ENCODE measurements at regions not wholly inside any gene's neighbourhood (a gene's known extent, or its start where the extent isn't known, plus 50 kb on each side); places are given as distances from the start of the nearest gene placed in this dataset.

DNA sequence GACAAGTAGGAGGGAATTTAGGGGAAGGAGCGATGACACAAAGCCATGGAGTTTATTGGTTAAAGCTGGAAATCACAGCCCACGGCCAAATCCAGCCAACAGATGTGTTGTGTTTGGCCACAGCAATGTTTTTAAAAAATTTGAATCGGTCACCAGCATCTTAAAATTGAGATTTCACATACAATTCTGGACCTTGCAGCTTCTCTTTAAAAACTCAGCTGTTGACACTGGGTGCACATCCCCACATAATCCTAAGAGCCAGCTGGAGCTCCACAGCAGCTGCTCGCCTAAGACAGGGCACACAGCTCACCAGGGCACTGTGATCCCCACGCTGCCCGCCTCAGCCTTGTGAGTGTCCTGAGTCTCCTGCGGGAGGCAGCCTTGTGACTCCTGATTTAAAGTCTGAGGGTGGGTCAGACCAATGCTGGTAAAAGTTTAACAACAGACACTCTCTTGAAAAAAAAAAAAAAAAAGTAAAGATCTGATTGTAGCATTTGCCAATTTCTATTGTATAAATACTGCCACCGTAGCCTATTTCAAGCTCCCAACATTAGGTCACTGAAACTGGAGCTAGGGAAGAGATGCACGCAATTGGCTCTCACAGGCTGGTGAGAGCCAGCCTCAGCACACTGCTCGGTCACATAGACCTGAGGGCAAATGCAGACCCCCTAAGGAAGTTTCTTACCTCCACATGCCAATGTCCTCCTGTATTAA, 124.8 kb downstream of the HSD17B3 start:
- no peaks in the 10 kb centered on the region for H3F3A ChIP-seq (ENCODE audit: insufficient read depth, low read length)
- no peak overlapping the region for H2AFZ ChIP-seq (ENCODE audit: low read length)
- no peaks in the 10 kb centered on the region for H3K9me3 ChIP-seq (ENCODE audit: low read length)
- no peaks in the 10 kb centered on the region for H3K4me1 ChIP-seq (ENCODE audit: insufficient read depth, low read length, severe bottlenecking)
- TF ChIP-seq CTCF (IDR thresholded peaks at IDR 0.05; ENCODE audit: low read length) (no peak), EZH2 (IDR thresholded peaks at IDR 0.05; ENCODE audit: borderline replicate concordance, low read length) (no peak)
- H3K27ac ChIP-seq (ENCODE audit: low read depth, low read length, poor library complexity, severe bottlenecking) = no peak overlapping the region
- peaks cover 2% of the 10 kb centered on the region; the same call in 1 of the 2 replicates for H3K27me3 ChIP-seq (ENCODE audit: insufficient read depth, low read length)
- H3K36me3 ChIP-seq (ENCODE audit: insufficient read depth, low read length) = no peaks in the 10 kb centered on the region
- H3K9me2 ChIP-seq (ENCODE audit: low read depth, low read length) = no peaks in the 10 kb centered on the region
- H4K20me1 ChIP-seq (ENCODE audit: insufficient read depth, low read length) = no peaks in the 10 kb centered on the region
- no peak overlapping the region for H3K4me3 ChIP-seq (ENCODE audit: low read depth, low read length, poor library complexity, severe bottlenecking)
- H3K4me2 ChIP-seq (ENCODE audit: low read length) = no peak overlapping the region
- no peaks in the 10 kb centered on the region for H3K79me2 ChIP-seq (ENCODE audit: insufficient read depth, low read length)
- H3K9ac ChIP-seq (ENCODE audit: low read length) = no peak overlapping the region

DNA sequence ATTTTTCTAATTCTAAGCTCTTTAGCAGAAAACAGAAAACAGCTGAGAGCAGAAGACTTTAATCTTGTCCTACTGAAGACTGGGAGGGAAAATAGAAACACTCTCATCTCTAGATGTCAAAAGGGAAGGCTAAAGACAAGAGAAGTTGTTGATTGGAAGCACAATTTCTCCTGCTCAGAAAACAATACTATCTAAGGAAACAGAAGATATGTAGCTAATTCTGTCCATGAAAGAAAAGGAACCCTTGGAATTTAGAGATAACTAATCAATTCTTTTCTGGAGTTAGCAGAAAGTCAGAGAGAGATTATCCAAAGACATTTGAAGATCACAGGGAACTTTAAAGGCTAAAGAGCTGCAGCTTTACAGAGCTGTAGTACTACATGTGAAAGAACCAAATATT, 126.2 kb downstream of the HSD17B3 start:
- H4K20me1 ChIP-seq (ENCODE audit: insufficient read depth, low read length) = no peaks in the 10 kb centered on the region

GRCh38 chr9:96175001-96175400, 127.0 kb downstream of the HSD17B3 start:
- Histone ChIP-seq H4K20me1 (ENCODE audit: insufficient read depth, low read length) (no peaks in the 10 kb centered on the region), H3K9me2 (ENCODE audit: low read depth, low read length) (no peaks in the 10 kb centered on the region), H3K36me3 (ENCODE audit: insufficient read depth, low read length) (no peaks in the 10 kb centered on the region), H2AFZ (ENCODE audit: low read length) (no peak overlapping the region), H3K4me2 (ENCODE audit: low read length) (no peak overlapping the region), H3K9me3 (ENCODE audit: low read length) (no peaks in the 10 kb centered on the region), H3F3A (ENCODE audit: insufficient read depth, low read length) (no peaks in the 10 kb centered on the region), H3K4me1 (ENCODE audit: insufficient read depth, low read length, severe bottlenecking) (no peaks in the 10 kb centered on the region), H3K27ac (ENCODE audit: low read depth, low read length, poor library complexity, severe bottlenecking) (no peak overlapping the region), H3K27me3 (ENCODE audit: insufficient read depth, low read length) (peaks cover 7% of the 10 kb centered on the region; the same call in 1 of the 2 replicates), H3K4me3 (ENCODE audit: low read depth, low read length, poor library complexity, severe bottlenecking) (no peak overlapping the region), H3K9ac (ENCODE audit: low read length) (no peak overlapping the region), H3K79me2 (ENCODE audit: insufficient read depth, low read length) (no peaks in the 10 kb centered on the region)
- no peak for TF ChIP-seq EZH2 (IDR thresholded peaks at IDR 0.05; ENCODE audit: borderline replicate concordance, low read length)

More for the DNA sequence above, 126.2 kb downstream of the HSD17B3 start:
- no peak overlapping the region for H3K27ac ChIP-seq (ENCODE audit: low read depth, low read length, poor library complexity, severe bottlenecking)
- no peak for TF ChIP-seq CTCF (IDR thresholded peaks at IDR 0.05; ENCODE audit: low read length)
- no peak for TF ChIP-seq EZH2 (IDR thresholded peaks at IDR 0.05; ENCODE audit: borderline replicate concordance, low read length)
- no peaks in the 10 kb centered on the region for H3F3A ChIP-seq (ENCODE audit: insufficient read depth, low read length)
- H3K79me2 ChIP-seq (ENCODE audit: insufficient read depth, low read length) = no peaks in the 10 kb centered on the region
- no peak overlapping the region for H3K9ac ChIP-seq (ENCODE audit: low read length)
- peaks cover 7% of the 10 kb centered on the region; the same call in 1 of the 2 replicates for H3K27me3 ChIP-seq (ENCODE audit: insufficient read depth, low read length)
- H3K4me3 ChIP-seq (ENCODE audit: low read depth, low read length, poor library complexity, severe bottlenecking) = no peak overlapping the region
- no peaks in the 10 kb centered on the region for H3K9me2 ChIP-seq (ENCODE audit: low read depth, low read length)
- no peaks in the 10 kb centered on the region for H3K36me3 ChIP-seq (ENCODE audit: insufficient read depth, low read length)
- H3K4me2 ChIP-seq (ENCODE audit: low read length) = no peak overlapping the region
- H2AFZ ChIP-seq (ENCODE audit: low read length) = no peak overlapping the region
- H3K4me1 ChIP-seq (ENCODE audit: insufficient read depth, low read length, severe bottlenecking) = no peaks in the 10 kb centered on the region
- H3K9me3 ChIP-seq (ENCODE audit: low read length) = no peaks in the 10 kb centered on the region

DNA sequence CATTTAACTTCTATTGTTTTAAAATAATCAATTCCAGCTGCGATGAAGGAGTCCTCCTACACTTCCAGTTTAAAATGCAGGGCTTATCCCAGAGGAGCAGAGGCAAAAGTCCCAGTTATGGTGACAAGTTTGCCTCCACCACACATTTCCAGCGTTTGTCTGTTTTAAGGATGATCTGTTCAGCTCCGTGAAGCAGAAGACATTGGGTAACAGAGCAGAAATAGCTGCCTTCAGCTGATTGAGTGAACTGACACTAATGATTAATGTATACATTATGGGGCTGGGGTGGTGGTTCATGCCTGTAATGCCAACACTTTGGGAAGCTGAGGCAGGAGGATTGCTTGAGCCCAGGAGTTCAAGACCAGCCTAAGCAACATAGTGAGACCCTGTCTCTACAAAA, 127.6 kb downstream of the HSD17B3 start:
- H3K79me2 ChIP-seq (ENCODE audit: insufficient read depth, low read length) = no peaks in the 10 kb centered on the region
- H3K4me2 ChIP-seq (ENCODE audit: low read length) = no peak overlapping the region
- H4K20me1 ChIP-seq (ENCODE audit: insufficient read depth, low read length) = no peaks in the 10 kb centered on the region
- H3K4me3 ChIP-seq (ENCODE audit: low read depth, low read length, poor library complexity, severe bottlenecking) = no peak overlapping the region
- no peaks in the 10 kb centered on the region for H3K9me2 ChIP-seq (ENCODE audit: low read depth, low read length)
- TF ChIP-seq EZH2 (IDR thresholded peaks at IDR 0.05; ENCODE audit: borderline replicate concordance, low read length) = no peak
- TF ChIP-seq CTCF (IDR thresholded peaks at IDR 0.05; ENCODE audit: low read length) = no peak
- no peak overlapping the region for H3K9ac ChIP-seq (ENCODE audit: low read length)
- H3K9me3 ChIP-seq (ENCODE audit: low read length) = no peaks in the 10 kb centered on the region
- peaks cover 7% of the 10 kb centered on the region; the same call in 1 of the 2 replicates for H3K27me3 ChIP-seq (ENCODE audit: insufficient read depth, low read length)
- no peaks in the 10 kb centered on the region for H3F3A ChIP-seq (ENCODE audit: insufficient read depth, low read length)
- H3K36me3 ChIP-seq (ENCODE audit: insufficient read depth, low read length) = no peaks in the 10 kb centered on the region
- no peak overlapping the region for H3K27ac ChIP-seq (ENCODE audit: low read depth, low read length, poor library complexity, severe bottlenecking)
- no peak overlapping the region for H2AFZ ChIP-seq (ENCODE audit: low read length)
- no peaks in the 10 kb centered on the region for H3K4me1 ChIP-seq (ENCODE audit: insufficient read depth, low read length, severe bottlenecking)
